ENCODE measurements at regions not wholly inside any gene's neighbourhood (a gene's known extent, or its start where the extent isn't known, plus 50 kb on each side); places are given as distances from the start of the nearest gene placed in this dataset.
A peak's percentile ranks its signal among the peaks of the same experiment; 100 is the strongest.

DNA sequence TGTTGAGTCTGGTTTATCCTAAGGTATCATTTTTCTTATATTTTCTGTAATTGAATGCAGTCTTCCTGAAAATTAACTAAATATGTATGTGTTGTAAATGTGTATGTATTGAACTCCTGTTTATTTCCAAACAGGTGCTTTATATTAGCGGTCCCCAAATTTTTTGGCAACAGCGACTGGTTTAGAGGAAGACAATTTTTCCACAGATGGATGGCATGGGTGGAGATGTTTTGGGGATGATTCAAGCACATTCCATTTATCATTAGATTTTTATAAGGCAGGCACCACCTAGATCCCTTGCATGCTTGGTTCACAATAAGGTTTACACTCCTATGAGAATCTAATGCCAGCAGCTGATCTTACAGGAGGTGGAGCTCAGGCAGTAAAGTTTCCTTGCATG lies 210.5 kb upstream of the ANO3 start:
- no peak for DNase-seq

DNA sequence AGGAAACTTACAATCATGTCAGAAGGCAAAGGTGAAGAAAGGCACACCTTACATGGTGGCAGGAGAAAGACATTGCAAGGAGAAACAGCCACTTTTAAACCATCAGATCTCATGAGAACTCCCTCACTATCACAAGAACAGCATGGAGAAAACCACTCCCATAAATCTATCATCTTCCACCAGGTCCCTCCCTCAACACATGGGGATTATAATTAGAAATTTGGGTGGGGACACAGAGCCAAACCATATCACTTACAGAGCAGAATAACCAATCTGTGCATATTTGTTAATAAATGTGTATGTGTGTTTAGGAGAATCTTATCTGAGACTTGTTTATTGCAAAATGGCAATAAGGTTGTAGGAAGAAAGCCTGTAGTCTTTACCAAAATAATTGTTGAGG lies 205.2 kb upstream of the ANO3 start:
- no peak for DNase-seq

DNA sequence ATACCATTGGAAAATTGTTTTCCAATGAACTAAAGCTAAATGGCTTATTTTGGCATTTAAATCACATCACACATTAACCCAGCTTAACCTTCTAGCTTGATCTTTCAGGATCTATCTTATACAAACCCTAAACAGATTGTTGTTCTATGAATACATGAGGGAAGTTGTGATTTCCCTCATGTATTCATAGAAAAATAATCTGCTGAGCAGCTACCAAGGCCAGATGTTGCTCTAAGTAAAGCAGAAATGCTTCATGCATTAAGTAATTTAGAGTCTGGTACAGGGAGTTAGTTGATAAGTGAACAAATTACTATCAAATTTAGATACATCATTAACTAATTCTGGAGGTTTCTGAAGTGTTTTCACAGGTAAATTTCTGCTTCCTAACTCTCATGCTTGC lies 204.6 kb upstream of the ANO3 start:
- no peak for DNase-seq

DNA sequence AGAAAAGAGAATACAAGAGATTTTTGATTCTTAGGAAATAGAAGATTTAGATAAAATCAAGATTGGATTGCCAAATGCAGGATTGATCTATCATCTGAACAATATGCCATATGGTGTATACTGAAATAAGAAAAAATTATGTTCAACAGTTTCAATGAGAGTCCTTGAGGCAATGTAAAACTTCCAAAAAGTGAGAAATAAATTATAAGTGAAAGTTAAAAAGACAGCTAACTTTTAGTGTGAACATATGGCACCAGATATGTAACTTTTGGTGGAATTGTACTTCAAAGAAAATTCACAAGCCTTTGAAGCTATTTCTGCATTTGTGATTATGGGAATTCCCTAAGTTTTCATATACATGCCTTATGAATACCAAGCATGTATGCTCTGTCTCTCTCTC lies 200.5 kb upstream of the ANO3 start:
- no peak for DNase-seq

DNA sequence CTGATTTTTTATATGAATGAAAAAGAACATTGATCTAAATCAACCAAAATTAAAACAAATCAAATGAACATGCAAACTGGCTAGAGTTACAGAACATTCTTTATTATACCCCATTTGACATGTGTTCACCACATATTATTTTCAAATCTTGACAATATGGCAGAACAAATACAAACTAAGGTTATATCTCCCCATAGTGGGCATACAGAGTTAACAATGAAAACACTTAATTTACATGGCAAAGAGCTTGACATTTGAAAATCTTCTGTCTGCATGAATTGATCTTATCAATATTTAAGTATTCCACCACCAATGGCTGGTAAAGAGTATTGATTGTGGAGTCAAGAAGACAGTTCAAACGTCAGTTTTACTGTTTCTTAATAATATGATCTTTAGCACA lies 197.9 kb upstream of the ANO3 start:
- DNase-seq: no peak

DNA sequence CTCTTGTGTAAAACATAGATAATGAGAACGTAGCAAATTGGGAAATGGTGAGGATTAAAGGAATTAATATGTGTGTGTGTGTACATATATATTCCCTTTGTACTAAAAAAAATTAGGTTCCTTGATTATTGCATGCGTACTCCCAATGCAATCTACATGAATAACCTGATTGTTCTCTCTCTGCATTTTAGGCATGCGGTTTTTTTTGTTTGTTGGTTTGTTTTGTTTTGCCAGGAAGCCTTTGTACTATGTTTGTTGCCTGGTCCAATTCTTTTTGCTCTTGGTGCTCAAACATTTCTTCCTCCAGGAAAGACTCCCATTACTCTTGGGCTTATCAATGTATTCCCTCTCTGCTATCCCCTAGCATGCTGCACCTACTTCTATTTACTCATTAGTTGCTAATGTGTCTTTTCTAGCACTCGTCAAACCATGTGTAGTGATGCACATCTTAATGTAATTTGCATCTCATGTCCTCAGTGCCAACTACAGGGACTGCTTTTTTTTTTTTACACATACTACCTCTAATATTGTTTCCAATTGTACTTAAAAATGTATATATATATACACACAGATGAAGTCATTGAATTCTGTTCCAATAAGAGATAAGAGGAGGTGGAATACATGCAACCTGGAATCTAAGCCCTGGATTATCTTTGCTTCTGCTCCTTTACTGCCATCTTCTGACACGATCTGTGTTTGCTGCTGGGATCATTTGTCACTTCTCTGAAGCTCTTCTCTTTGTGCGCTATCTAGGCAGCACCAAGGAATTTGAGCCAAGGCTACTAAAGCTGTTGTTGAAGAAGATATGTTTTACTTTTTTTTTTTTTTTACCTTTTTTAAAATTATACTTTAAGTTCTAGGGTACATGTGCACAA lies 197.2 kb upstream of the ANO3 start:
- peak; percentile 59 for DNase-seq

DNA sequence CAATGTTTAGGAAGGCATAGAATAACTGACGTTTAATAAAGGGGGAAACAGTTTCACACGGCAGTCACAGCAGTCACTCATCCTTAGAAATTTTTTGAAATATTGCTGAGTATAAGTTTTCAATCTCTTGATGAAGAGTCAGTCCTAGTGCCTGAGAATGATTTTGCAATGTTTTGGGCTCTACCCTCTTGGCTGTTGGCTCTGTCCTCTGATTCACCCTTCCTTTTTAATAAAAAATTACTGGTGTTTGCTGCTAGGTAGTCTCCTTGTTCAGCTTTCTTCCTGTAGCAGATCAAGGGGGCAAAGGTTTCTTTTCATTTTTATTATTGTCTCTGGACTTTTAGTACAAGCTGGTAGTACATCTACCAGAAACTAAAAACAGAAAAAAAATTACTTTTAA lies 194.3 kb upstream of the ANO3 start:
- no peak for DNase-seq

DNA sequence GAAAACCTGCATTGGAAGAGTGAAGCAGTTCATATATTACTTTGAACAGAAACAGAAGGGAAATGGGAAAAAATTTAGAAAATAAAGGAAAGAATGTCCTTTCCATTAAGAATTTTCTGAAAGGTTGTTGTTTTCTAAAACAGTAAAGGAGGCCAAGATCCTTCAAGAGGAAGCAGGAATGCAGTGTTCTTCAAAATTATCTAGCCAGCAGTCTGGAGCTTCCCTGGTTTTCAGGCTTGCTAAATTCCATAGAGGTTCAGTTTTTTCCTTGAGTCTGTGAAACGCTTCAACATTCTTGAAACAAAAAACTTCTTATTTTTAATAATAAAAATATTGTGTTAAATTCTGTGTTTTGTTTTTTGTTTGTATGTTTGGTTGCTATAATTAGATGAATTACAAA lies 189.0 kb upstream of the ANO3 start:
- no peak for DNase-seq

DNA sequence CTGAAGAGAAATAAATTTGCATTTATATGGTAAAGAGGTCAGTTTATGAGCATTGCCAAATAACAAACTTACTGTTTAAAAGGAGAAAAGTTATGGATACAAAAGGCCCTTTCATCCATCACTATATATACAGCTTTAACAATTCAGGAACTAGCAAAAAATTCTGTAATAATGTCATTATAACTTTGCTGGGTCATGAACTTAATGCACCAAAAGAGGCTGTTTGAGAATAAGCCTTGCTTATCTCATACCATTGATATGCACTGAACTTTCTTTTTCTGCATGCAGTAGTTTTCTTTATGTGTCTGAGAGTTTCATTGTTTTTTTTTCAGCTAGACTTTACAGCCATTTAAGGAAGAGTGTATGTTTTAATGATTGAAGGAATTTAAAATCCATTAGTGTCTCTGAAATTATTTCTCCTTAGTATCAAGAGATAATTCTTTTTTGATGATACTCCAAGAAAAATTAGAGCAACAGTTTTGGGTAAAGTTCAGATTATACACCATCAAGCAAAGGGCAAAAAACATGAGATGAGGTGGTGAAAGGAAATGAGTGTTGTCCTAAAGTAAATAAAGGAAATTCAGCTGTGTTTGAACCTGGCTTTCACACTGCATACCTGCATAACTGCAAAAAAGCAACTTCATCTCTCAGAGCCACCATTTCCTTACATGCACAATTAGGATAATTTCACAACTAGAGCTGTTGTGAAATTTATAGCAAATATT lies 188.2 kb upstream of the ANO3 start:
- no peak for DNase-seq

DNA sequence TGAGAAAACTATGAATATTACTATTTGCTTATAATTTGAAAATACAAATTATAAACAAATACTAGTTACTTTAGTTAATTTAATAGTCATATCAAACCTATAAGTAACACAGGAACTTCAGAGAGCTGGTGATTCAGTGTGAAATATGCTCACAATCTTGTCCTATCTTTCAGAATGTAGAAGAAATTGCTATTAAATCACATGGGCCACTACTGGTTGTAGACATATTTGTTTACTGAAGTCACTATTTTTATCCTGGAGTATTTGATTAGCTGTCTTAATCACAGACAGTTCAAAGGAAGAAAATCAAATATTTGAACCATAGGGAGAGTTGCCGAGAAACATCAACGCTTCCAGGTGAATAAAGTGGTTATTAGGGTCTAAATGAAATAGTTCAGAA lies 187.6 kb upstream of the ANO3 start:
- DNase-seq: no peak

DNA sequence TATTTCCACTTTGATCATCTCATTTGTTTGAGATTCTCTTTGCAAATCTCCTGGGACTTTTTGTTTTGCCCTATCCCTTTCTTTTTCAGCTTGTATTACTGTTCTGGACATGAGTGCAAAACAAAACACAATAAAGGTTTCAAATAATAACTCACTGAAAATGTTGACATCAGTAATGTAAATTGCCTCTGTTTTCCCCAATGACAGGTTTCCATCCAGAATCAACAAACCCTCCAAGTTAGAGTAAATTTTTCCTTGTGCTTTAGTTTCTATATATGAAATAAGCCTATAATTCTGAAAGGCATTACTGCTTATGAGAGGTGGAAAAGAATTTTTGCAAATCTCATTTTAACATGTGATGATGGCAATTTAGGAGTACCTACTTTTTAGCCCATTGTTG lies 187.0 kb upstream of the ANO3 start:
- DNase-seq: no peak

DNA sequence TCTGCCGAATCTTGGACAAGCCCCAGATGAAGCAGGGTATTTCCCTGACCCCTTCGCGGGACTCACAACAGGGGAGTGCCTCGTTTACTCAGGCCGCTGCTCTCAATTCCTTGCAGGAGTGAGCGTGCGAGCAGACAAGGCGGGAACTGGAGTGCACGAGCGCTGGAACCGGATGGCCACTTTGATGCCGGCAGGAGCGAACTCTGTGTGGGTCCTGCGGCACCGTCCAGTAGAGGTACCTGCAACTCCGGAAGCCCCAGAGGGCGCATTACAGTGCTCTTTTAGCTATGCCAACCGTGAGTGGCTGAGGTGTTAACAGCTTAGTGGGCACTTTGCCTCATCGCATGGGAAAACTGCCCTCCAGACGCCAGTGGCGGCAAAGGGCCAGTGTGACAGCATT lies 182.3 kb upstream of the ANO3 start:
- DNase-seq: no peak

DNA sequence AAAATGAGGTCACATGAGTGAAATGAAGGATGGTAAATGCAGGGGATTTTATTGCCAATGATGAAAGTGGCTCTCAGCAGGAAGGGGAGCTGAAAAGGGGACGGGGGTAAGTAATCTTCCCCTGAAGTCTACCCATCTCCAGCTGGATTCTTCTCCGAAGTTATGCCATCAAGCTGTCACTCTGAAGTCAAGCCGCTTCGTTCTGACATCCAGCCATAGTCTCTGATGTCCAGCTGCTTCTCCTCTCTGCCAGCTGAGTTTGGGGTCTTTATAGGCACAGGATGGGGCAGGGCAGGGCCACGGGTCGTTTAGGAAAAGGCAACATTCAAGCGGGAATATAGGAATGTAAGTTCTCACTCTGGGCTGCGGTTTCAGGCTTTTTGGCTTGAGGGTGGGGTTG lies 181.9 kb upstream of the ANO3 start:
- no peak for DNase-seq

DNA sequence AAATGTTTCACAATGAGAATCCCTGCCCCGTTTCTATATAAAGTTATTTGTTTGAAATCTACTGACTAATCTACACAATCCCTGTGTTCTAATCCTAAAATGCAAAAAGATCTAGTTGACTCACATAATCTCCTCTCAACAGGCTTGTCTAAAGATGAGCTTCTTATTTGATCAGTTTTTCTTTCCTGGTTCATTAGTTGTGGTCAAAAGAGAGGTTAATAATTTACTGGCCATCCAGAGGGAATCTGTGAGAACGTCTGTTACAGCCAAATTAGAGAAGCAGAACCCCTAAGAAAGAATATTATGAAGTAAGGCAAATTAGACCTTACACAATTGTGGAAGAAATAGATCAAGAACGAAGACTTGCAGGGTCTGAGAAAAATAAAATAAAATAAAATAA lies 173.7 kb upstream of the ANO3 start:
- no peak for DNase-seq

DNA sequence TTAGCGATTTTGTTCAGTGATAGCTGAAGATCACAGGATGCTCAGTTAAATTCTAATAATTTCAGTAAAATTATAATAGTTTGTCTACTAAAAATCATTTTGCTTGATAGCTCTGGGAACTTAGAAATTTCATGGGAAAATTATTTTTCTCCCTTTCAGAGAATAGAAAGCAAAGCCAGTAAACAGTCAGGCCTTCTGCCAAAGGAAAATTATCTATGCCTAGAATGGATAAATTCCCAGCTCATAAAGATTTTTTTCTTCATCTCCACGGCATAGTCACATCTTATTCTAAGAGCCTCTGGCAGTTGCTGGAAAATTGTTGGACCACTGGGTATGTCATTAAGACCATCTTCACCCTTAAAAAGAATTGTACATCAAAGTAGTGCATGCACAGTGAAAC lies 169.6 kb upstream of the ANO3 start:
- DNase-seq: no peak

DNA sequence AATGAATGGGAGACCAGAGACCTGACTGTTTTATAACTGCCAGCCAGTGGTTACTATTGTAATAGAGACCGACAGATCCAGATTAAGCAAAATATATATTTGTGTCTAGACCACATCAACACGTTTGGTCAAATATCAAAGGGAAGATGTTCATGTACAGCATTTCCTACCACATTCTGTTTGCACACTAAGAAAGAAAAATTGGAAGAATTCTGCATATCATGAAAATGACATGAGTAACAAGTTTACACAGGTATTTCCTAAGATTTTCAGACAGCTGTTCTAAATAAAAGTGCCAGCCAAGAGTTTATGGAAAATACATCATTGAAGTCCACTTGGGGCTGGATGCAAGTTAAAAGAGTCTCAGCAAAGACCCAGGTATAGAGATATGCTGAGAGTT lies 145.5 kb upstream of the ANO3 start:
- DNase-seq: no peak

DNA sequence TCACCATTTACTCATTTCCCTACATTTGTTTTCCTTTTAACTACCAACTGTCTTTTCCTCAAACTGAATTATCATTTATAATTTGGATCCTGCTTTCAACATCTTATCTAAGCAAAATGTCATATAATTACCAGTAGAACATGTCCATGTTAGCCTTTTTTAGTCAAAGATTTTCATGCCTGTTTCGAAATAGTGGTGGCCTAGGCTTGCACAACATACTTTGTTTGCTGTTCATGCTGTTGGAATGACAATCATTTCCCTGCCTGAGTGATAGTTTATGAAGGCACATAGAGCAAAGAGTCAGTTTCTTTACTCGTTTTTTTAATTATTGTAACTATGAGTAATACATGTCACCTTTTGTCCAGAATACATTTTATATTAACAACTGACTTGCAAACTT lies 144.3 kb upstream of the ANO3 start:
- DNase-seq: peak; percentile 25

DNA sequence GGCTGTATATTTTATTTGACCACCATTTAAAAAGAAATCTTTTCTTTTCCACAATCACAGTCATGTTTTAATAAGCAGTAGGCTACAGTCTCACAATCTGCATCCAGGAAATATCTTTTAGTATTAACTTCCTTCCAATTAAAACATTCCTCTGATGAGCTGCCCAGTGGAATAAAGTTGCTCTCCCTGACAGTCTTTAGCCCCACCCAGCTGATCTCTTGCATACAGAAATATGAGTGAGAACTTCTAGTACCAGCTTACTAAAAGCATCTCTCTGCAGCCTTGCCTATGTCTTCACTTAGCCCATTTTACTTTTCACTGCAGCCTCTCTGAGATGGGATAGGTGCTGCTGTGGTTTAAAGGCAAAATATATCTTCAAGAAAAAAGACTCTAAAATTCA lies 143.4 kb upstream of the ANO3 start:
- DNase-seq: no peak

DNA sequence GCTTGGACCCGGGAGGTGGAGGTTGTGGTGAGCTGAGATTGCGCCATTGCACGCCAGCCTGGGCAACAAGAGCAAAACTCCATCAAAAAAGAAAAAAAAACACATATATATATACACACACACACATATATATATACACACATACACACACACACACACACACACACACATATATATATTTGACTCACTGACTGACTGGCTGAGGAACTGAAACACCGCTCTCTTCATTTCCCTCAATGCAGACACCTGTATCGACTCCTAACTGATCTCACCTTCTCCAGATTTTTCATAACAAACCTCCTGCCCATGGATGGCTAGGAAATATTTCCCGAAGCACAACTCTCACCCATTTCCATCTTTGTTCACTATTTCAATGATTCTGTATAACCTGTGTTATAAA lies 140.7 kb upstream of the ANO3 start:
- no peak for DNase-seq

DNA sequence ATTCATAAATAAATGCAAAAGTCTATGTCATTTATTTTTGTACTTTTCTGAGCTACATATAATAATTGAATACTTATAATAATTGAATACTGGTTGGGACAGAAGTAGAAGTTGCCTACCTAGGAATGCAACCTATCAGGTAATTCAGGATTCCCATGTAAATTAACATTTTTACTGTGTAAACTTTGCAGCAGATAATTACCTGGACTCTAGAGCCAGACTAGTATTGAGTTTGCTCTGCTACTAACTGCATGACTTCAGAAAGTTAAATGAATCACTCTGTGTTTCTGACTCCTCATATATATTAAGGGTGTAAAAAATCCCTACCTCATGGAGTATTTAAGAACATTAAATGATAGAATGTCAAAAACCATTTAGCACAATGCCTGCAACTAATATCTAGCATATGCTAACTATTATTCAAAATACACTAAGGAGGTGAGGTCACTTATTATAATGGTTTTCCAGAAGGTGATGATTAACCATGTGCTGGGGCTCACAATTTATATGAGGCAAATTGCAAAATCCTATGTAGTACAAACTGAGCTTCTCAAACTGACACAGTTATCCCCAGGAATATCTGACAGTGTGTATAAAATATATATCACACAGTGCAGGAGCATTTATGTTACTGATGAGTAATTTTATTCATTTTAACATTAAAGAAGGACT lies 138.1 kb upstream of the ANO3 start:
- DNase-seq: peak; percentile 77

DNA sequence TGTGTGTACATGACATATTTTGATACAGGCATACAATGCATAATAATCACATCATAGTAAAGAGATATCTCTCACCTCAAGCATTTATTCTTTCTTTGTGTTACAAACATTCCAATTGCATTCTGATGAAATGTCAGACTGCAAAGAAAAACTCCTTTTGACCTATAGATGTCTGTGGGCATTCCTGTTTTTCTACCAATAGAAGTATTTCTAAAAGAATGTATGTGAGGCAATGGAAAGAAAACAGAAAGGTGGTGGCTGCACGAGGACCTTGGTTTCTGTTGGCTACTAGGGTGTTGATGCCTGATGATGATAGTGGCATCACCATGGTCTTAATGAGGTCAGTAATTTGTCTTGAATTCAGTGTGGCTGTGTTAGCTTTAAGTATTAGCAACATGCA lies 137.0 kb upstream of the ANO3 start:
- DNase-seq: no peak

DNA sequence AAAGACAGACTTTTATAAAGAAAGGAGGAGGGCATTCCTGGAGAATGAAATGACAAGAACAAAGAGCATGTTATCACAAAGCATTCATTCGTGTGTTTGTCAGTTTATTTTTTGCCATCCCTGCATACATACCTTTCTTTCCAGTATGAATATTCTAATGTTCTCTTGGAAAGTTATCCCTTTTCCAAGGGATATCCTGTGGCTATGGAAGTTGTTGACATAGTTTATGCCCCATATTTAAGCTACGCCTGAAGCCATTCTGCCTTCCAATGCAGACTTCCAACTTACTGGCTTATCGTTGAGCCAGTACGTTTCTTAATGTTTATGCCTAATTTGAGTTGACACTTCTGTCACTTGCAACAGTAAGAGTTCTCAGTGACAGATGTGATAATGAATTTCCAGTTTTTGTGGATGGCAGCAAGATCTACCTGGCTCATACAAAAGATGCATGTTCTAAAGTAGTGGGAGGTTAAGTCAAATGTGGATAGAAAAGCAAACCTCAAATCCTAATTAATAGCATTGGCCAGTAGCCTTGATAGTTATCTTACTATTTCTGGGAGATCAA lies 133.3 kb upstream of the ANO3 start:
- no peak for DNase-seq

DNA sequence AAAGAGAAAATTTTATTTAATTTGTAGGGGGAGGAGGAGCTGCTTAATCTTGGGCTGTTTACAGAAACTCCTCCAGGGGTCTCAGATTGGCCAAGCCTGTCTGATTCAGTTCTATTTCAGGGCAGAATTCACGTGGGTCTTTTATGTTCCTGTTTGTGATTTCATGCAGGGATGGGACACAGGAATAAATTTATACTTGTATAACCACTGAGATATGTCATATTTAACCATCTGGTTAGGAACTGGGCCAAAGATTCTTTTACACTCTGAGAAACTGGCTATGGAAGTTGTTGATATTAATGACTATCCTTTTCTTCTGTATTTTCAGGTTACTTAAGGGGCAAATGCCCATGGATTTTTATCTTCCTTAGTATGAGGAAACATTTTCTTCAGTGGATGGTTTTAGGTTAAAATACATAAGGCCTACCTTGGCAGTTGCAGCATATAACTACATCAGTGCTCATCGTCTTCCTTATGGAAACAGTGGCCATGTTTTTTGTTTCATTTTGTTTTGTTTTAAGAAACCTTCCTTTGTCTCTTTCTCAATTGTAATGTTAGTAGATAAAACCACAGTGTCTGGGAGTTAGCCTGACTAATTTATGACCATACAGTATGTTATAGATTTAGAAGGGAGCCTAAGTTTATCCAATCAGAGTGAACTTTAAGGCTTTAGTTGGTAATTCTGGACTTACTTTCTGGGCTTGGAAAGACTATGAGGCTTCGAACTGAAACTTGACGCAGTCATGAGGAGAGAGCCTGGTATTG lies 132.4 kb upstream of the ANO3 start:
- no peak for DNase-seq

All from NCI-H526 treated with DMSO at 0.1 percent for 48 hours (cell line).